ENCODE measurements at regions not wholly inside any gene's neighbourhood (a gene's known extent, or its start where the extent isn't known, plus 50 kb on each side); places are given as distances from the start of the nearest gene placed in this dataset.

DNA sequence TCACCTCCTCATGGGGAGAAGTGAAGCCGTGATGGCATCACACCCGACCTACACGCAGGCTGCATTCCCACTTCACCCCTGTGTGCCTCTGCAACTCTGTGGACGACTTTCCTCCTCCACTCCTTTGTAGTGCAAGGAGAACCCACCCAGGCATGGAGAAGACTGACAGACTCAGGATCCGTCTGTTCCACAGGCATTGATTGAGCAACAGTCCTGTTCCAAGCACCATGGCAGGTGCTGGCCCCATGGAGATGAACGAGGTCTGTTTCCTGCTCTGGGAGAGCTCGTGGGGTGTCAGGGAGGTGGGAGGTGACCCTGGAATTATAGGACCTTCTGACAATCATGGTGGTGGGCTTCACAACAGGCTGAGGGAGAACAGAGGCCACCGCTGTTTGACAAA is 284.7 kb upstream of the HDAC4 start:
- peaks cover 2% of the 10 kb centered on the region for H3K27me3 Mint-ChIP-seq (ENCODE audit: insufficient read depth, low read depth)
- Histone ChIP-seq H3K36me3 (no peaks in the 10 kb centered on the region), H3K4me2 (no peak overlapping the region), H3K27ac (no peak overlapping the region), H3K9ac (no peak overlapping the region), H3K4me3 (no peak overlapping the region), H3K27me3 (no peaks in the 10 kb centered on the region), H2AFZ (replicated peaks) (no peak overlapping the region), H4K20me1 (ENCODE audit: low read depth) (no peaks in the 10 kb centered on the region), H3K79me2 (ENCODE audit: low read depth) (no peaks in the 10 kb centered on the region), H3K4me1 (no peaks in the 10 kb centered on the region), H3F3A (ENCODE audit: low read depth) (no peaks in the 10 kb centered on the region), H3K9me3 (ENCODE audit: low read depth) (no peaks in the 10 kb centered on the region)
- DNase-seq (ENCODE audit: low spot score) = no peak
- no peaks in the 10 kb centered on the region for H3K36me3 Mint-ChIP-seq
- no peak overlapping the region for H3K27ac Mint-ChIP-seq
- TF ChIP-seq EZH2phosphoT487 (IDR thresholded peaks at IDR 0.05) = no peak
- TF ChIP-seq, protein P1, sequence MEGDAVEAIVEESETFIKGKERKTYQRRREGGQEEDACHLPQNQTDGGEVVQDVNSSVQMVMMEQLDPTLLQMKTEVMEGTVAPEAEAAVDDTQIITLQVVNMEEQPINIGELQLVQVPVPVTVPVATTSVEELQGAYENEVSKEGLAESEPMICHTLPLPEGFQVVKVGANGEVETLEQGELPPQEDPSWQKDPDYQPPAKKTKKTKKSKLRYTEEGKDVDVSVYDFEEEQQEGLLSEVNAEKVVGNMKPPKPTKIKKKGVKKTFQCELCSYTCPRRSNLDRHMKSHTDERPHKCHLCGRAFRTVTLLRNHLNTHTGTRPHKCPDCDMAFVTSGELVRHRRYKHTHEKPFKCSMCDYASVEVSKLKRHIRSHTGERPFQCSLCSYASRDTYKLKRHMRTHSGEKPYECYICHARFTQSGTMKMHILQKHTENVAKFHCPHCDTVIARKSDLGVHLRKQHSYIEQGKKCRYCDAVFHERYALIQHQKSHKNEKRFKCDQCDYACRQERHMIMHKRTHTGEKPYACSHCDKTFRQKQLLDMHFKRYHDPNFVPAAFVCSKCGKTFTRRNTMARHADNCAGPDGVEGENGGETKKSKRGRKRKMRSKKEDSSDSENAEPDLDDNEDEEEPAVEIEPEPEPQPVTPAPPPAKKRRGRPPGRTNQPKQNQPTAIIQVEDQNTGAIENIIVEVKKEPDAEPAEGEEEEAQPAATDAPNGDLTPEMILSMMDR (IDR thresholded peaks at IDR 0.05) = no peak
- no peak for TF ChIP-seq EZH2 (IDR thresholded peaks at IDR 0.05)
- H3K4me3 Mint-ChIP-seq = no peak overlapping the region
- H3K4me1 Mint-ChIP-seq = no peaks in the 10 kb centered on the region
- H3K9me3 Mint-ChIP-seq = peaks cover 10% of the 10 kb centered on the region

DNA sequence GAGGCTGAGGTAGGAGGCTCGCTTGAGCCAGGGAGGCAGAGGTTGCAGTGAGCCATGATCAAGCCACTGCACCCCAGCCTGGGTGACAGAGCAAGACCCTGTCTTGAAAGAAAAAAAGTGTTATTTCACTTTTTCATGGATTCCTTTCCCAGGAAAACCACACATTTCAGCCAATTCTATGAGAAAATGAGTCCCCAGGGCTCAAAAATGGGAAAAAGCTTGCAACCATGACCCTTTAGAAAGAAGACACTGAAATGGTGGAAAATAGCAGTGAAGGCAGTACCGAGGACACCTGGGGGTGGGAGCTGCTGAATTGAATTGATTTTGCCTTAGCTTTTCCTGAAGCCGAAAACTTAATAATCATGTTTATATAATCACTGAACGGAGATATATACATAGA is 284.2 kb upstream of the HDAC4 start:
- Histone ChIP-seq H3K4me2 (no peak overlapping the region), H4K20me1 (ENCODE audit: low read depth) (no peaks in the 10 kb centered on the region), H3K4me1 (no peaks in the 10 kb centered on the region), H3K79me2 (ENCODE audit: low read depth) (no peaks in the 10 kb centered on the region), H3K9me3 (ENCODE audit: low read depth) (no peaks in the 10 kb centered on the region), H3K4me3 (no peak overlapping the region), H3K9ac (no peak overlapping the region), H3K36me3 (no peaks in the 10 kb centered on the region), H3F3A (ENCODE audit: low read depth) (no peaks in the 10 kb centered on the region), H2AFZ (replicated peaks) (no peak overlapping the region), H3K27me3 (no peaks in the 10 kb centered on the region), H3K27ac (no peak overlapping the region)
- Mint-ChIP-seq H3K4me3 (no peak overlapping the region), H3K36me3 (no peaks in the 10 kb centered on the region), H3K4me1 (no peaks in the 10 kb centered on the region), H3K27me3 (ENCODE audit: insufficient read depth, low read depth) (peaks cover 2% of the 10 kb centered on the region), H3K9me3 (peaks cover 10% of the 10 kb centered on the region), H3K27ac (no peak overlapping the region)
- TF ChIP-seq, protein P1 (IDR thresholded peaks at IDR 0.05) = no peak
- TF ChIP-seq EZH2phosphoT487 (IDR thresholded peaks at IDR 0.05) = no peak
- TF ChIP-seq EZH2 (IDR thresholded peaks at IDR 0.05) = no peak
- DNase-seq (ENCODE audit: low spot score) = no peak

DNA sequence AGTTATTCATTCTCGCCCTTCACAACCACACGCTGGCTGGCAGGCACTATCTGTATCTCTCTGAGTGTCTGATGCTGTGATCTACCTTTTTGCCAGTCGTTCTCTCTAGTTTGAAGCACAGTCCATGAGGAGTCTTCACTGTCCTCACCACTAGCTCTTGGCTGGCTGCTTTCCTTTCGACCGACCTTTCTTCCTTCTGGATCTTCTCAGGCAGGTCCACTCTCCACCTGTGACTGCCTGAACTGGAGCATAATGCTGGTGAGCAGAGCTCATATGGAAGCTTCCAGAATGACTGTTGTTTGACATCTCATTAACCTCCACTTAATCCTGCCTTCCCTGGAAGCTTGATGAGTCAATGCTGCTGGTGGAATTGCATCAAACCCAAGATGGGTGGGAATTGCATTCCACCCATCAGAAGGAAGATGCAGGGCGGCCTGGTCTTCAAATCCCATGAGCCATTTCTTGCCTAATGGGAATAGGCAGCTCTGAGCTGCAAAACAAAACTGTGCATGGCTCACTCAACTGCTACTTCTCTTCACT is 283.5 kb upstream of the HDAC4 start:
- Histone ChIP-seq H3K4me2 (no peak overlapping the region), H3K36me3 (no peaks in the 10 kb centered on the region), H3K4me3 (no peak overlapping the region), H4K20me1 (ENCODE audit: low read depth) (no peaks in the 10 kb centered on the region), H3K27ac (no peak overlapping the region), H3F3A (ENCODE audit: low read depth) (no peaks in the 10 kb centered on the region), H3K4me1 (no peaks in the 10 kb centered on the region), H2AFZ (replicated peaks) (no peak overlapping the region), H3K79me2 (ENCODE audit: low read depth) (no peaks in the 10 kb centered on the region), H3K9me3 (ENCODE audit: low read depth) (no peaks in the 10 kb centered on the region), H3K9ac (no peak overlapping the region), H3K27me3 (no peaks in the 10 kb centered on the region)
- Mint-ChIP-seq H3K9me3 (peaks cover 10% of the 10 kb centered on the region), H3K4me3 (no peak overlapping the region), H3K4me1 (no peaks in the 10 kb centered on the region), H3K27me3 (ENCODE audit: insufficient read depth, low read depth) (peaks cover 2% of the 10 kb centered on the region), H3K27ac (no peak overlapping the region), H3K36me3 (no peaks in the 10 kb centered on the region)
- TF ChIP-seq EZH2phosphoT487 (IDR thresholded peaks at IDR 0.05) = no peak
- TF ChIP-seq, protein P1 (IDR thresholded peaks at IDR 0.05) = no peak
- TF ChIP-seq EZH2 (IDR thresholded peaks at IDR 0.05) = no peak
- no peak for DNase-seq (ENCODE audit: low spot score)

Data from neural progenitor cell (in vitro differentiated cells).